GM23338 (cell line): ENCODE measurements at regions not wholly inside any gene's neighbourhood (a gene's known extent, or its start where the extent isn't known, plus 50 kb on each side); places are given as distances from the start of the nearest gene placed in this dataset.

Experiments
- ATAC-seq: fragments of 200-7000 bp; cut with Tn5 transposase; 3 replicates; pipeline ENCODE4 v1.9.1; 2020
- DNase-seq: peaks from one replicate; pipeline ENCODE4 v3.0.0-alpha.2; 2015; ENCODE audit warnings: low spot score
- H2AFZ ChIP-seq: fragments of 200-600 bp; sonication (generic); 2 replicates; pipeline ENCODE4 v1.8.0; 2016; ENCODE audit warnings: antibody characterized with exemption, mild to moderate bottlenecking, moderate library complexity
- H3F3A ChIP-seq: fragments of 200-600 bp; sonication (generic); replicated peaks from 2 replicates; pipeline ENCODE4 v1.8.0; 2017; ENCODE audit warnings: antibody characterized with exemption, mixed run types, low read depth
- H3K27ac ChIP-seq: fragments of 200-600 bp; sonication (generic); 2 replicates; pipeline ENCODE4 v1.6.1; 2016; ENCODE audit warnings: low read depth
- H3K27me3 ChIP-seq: fragments of 200-600 bp; sonication (generic); 2 replicates; pipeline ENCODE4 v1.8.0; 2016; ENCODE audit warnings: mild to moderate bottlenecking, mixed run types, moderate library complexity; ENCODE audit not compliant: insufficient read depth
- H3K36me3 ChIP-seq: fragments of 200-600 bp; sonication (generic); 2 replicates; pipeline ENCODE4 v1.8.0; 2016; ENCODE audit warnings: mild to moderate bottlenecking; ENCODE audit not compliant: insufficient read depth
- H3K4me1 ChIP-seq: fragments of 200-600 bp; sonication (generic); 2 replicates; pipeline ENCODE4 v1.8.0; 2016; ENCODE audit warnings: mild to moderate bottlenecking, moderate library complexity; ENCODE audit not compliant: insufficient read depth
- H3K4me2 ChIP-seq: fragments of 200-600 bp; sonication (generic); 2 replicates; pipeline ENCODE4 v1.7.1; 2017; ENCODE audit warnings: mixed run types
- H3K4me3 ChIP-seq: fragments of 200-600 bp; sonication (generic); 2 replicates; pipeline ENCODE4 v1.6.1; 2016; ENCODE audit warnings: mixed run types
- H3K79me2 ChIP-seq: fragments of 200-600 bp; sonication (generic); replicated peaks from 2 replicates; pipeline ENCODE4 v1.8.0; 2017; ENCODE audit warnings: mild to moderate bottlenecking; ENCODE audit not compliant: insufficient read depth
- H3K9me2 ChIP-seq: fragments of 200-600 bp; sonication (generic); 2 replicates; pipeline ENCODE4 v1.8.0; 2017; ENCODE audit not compliant: insufficient read depth
- H4K20me1 ChIP-seq: fragments of 200-600 bp; sonication (generic); replicated peaks from 2 replicates; pipeline ENCODE4 v1.8.0; 2017; ENCODE audit warnings: mild to moderate bottlenecking; ENCODE audit not compliant: insufficient read depth
- H3K27ac Mint-ChIP-seq: 2 replicates; pipeline ENCODE4 v1.8.0; 2020; ENCODE audit warnings: inconsistent platforms, mild to moderate bottlenecking, moderate library complexity, mixed read lengths
- H3K27me3 Mint-ChIP-seq: 3 replicates; pipeline ENCODE4 v1.8.0; 2022; ENCODE audit warnings: low read depth, mild to moderate bottlenecking, moderate library complexity, mixed read lengths, inconsistent platforms; ENCODE audit not compliant: insufficient read depth, poor library complexity
- H3K36me3 Mint-ChIP-seq: 3 replicates; pipeline ENCODE4 v1.8.0; 2021; ENCODE audit warnings: low read depth, mild to moderate bottlenecking, inconsistent platforms, moderate library complexity, mixed read lengths
- H3K4me1 Mint-ChIP-seq: 3 replicates; pipeline ENCODE4 v1.8.0; 2020; ENCODE audit warnings: mild to moderate bottlenecking, inconsistent platforms, mixed read lengths
- H3K4me3 Mint-ChIP-seq: 3 replicates; pipeline ENCODE4 v1.8.0; 2021; ENCODE audit warnings: moderate library complexity, mild to moderate bottlenecking, inconsistent platforms, mixed read lengths
- H3K9me3 Mint-ChIP-seq: 3 replicates; pipeline ENCODE4 v1.8.0; 2020; ENCODE audit warnings: moderate library complexity, mild to moderate bottlenecking, inconsistent platforms, mixed read lengths
- CREB1 ChIP-seq: fragments of 250-450 bp; sonication (Bioruptor Pico); IDR thresholded peaks from 2 replicates; pipeline ENCODE4 v1.5.0; 2020; ENCODE audit warnings: low read depth, mild to moderate bottlenecking, moderate library complexity
- CTCF ChIP-seq, 2 experiments: fragments of 200-600 bp in 1 of 2; sonication (generic) in 1 of 2; conservative IDR thresholded peaks; 2 replicates each; pipeline versions ENCODE4 v1.5.1 to v1.6.1; 2016 to 2017; ENCODE audit warnings: antibody characterized with exemption in 2 of 2, low read depth in 2 of 2, mild to moderate bottlenecking in 2 of 2, moderate library complexity in 1 of 2
- ETS1 ChIP-seq: IDR thresholded peaks from 2 replicates; pipeline ENCODE4 v1.6.1; 2016; ENCODE audit warnings: antibody characterized with exemption
- EZH2phosphoT487 ChIP-seq: fragments of 200-600 bp; sonication (generic); IDR thresholded peaks from one replicate; pipeline ENCODE4 v1.8.1; 2018; ENCODE audit warnings: antibody characterized with exemption; ENCODE audit not compliant: unreplicated experiment
- JUNB ChIP-seq: IDR thresholded peaks from one replicate; pipeline ENCODE4 v1.6.1; 2016; ENCODE audit warnings: antibody characterized with exemption; ENCODE audit not compliant: unreplicated experiment
- NANOG ChIP-seq: IDR thresholded peaks from 2 replicates; pipeline ENCODE4 v1.6.1; 2016; ENCODE audit warnings: antibody characterized with exemption, borderline replicate concordance
- POLR2AphosphoS5 ChIP-seq: IDR thresholded peaks from 2 replicates; pipeline ENCODE4 v1.6.1; 2016; ENCODE audit warnings: antibody characterized with exemption, low read depth
- REST ChIP-seq: IDR thresholded peaks from one replicate; pipeline ENCODE4 v1.6.1; 2018; ENCODE audit warnings: antibody characterized with exemption; ENCODE audit not compliant: unreplicated experiment
- STAT1 ChIP-seq: IDR thresholded peaks from one replicate; pipeline ENCODE4 v1.6.1; 2016; ENCODE audit warnings: antibody characterized with exemption; ENCODE audit not compliant: unreplicated experiment
- ZNF114 ChIP-seq: fragments of 250-450 bp; sonication (Bioruptor Pico); IDR thresholded peaks from 2 replicates; pipeline ENCODE4 v1.5.0; 2020; ENCODE audit warnings: mild to moderate bottlenecking, moderate library complexity

DNA sequence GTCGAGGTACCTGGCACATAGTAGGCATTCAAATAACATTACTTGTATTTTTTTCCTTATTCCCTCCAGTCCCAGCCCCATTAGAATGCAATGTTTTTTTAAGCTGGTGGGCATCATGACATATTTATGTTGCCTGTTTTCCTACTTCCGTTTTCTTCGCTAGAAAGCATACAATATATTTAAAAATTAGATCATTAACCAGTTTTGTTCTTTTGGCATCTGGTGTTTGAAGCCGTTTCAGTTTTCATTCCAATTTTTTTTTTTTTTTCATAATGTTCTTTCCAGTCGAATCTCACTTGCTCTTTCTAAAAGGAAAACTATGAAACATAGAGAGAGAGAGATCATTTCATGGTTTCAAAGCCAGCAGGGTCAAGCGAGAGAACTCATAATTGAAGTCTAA lies 228.3 kb upstream of the C9orf72 start (continued):
- TF ChIP-seq REST (no peak), POLR2AphosphoS5 (no peak), EZH2phosphoT487 (no peak), ETS1 (no peak), JUNB (no peak), ZNF114 (CRISPR knock-in tag) (no peak), STAT1 (no peak), NANOG (no peak), CTCF (conservative IDR thresholded peaks at IDR 0.05; ENCODE audit: low read depth in 2 of 2) (no peak)

GRCh38 chr9:27802418-27802817 lies 229.1 kb upstream of the C9orf72 start:
- no peak for ATAC-seq
- Histone ChIP-seq H3K36me3 (no peaks in the 10 kb centered on the region), H3K4me3 (no peak overlapping the region), H3K4me1 (no peaks in the 10 kb centered on the region), H3K79me2 (no peaks in the 10 kb centered on the region), H3K4me2 (no peak overlapping the region), H3K27ac (no peak overlapping the region), H2AFZ (no peak overlapping the region), H3K9me2 (peaks cover 3% of the 10 kb centered on the region), H3K27me3 (no peaks in the 10 kb centered on the region), H3F3A (no peaks in the 10 kb centered on the region), H4K20me1 (no peaks in the 10 kb centered on the region)
- Mint-ChIP-seq H3K27ac (no peak overlapping the region), H3K4me3 (no peak overlapping the region), H3K9me3 (no peaks in the 10 kb centered on the region), H3K4me1 (no peaks in the 10 kb centered on the region), H3K36me3 (no peaks in the 10 kb centered on the region), H3K27me3 (no peaks in the 10 kb centered on the region)
- DNase-seq, result no peak
- TF ChIP-seq CREB1 (no peak), REST (no peak), POLR2AphosphoS5 (no peak), NANOG (no peak)
